ENCODE measurements at regions not wholly inside any gene's neighbourhood (a gene's known extent, or its start where the extent isn't known, plus 50 kb on each side); places are given as distances from the start of the nearest gene placed in this dataset.

DNA sequence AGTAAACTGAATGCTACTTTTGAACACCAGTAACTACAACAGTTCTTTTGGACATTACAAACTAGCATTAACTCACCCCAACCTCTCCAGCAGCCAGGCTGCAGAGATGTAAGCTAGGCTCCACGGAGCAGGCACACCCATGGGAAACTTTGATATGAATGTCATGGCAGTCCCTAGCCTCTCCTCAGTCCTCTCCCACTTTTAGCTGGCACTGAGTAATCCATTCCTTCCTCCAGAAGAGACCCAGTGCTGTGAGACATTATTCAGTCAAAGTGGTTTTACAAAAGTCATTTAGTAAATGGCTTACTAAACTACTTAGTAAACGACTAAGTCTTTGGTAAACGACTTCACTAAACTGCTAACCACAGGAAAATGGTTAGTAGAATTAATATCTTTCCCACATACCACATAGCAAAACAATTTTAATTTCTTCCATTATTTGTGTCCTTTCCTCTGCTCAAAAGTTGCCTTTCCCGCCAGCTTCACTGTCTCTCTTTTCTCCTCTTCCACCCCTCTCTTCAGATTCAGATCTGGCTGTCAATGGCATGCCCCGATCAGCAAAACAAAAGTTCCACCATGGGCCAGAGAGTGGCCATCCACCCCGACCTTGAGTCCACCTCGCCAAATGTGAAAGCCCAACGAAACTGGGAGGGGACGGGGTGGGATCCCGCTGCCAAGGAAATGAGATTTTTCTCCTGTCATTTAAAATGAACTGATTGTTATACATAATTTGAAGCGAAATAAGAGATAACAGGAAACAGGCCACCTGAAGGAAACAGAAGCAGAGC, 67.5 kb upstream of the TJP1 start:
- H3K27me3 Mint-ChIP-seq (ENCODE audit: unreplicated experiment), result no peaks in the 10 kb centered on the region
- peaks cover 4% of the 10 kb centered on the region for H3K36me3 Mint-ChIP-seq (ENCODE audit: unreplicated experiment)
- DNase-seq (ENCODE audit: extremely low spot score, unreplicated experiment), result no peak
- H3K27ac Mint-ChIP-seq (ENCODE audit: unreplicated experiment), result peak overlapping the region; percentile 43
- peaks cover 3% of the 10 kb centered on the region for H3K9me3 Mint-ChIP-seq (ENCODE audit: unreplicated experiment)
- H3K4me1 Mint-ChIP-seq (ENCODE audit: unreplicated experiment), result peaks cover 48% of the 10 kb centered on the region
- H3K4me3 Mint-ChIP-seq (ENCODE audit: unreplicated experiment), result peak overlapping the region; percentile 9
- no peak for TF ChIP-seq CTCF (IDR thresholded peaks at IDR 0.05)

DNA sequence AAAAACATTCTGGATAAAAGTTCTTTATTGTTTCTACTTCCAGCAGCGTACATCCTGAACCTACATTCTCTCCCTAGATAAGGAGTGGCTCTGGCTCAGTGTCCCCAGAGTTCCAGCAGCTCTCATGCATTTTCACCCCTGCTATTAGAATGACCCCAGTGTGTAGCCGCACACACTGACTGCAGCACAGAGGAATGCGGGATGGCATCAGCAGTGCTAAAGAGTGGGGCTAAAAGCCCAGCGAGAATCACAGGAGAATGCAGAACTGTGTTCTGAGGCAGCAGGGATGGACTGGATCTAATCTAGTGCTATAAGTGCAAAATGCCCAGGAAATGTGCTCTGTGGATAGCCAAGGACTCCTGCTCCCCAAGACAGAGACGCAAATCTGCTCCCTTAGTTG, 66.4 kb upstream of the TJP1 start:
- peaks cover 4% of the 10 kb centered on the region for H3K36me3 Mint-ChIP-seq (ENCODE audit: unreplicated experiment)
- no peak overlapping the region for H3K4me3 Mint-ChIP-seq (ENCODE audit: unreplicated experiment)
- no peaks in the 10 kb centered on the region for H3K27me3 Mint-ChIP-seq (ENCODE audit: unreplicated experiment)
- DNase-seq (ENCODE audit: extremely low spot score, unreplicated experiment), result no peak
- H3K9me3 Mint-ChIP-seq (ENCODE audit: unreplicated experiment), result peaks cover 3% of the 10 kb centered on the region
- H3K4me1 Mint-ChIP-seq (ENCODE audit: unreplicated experiment), result peaks cover 48% of the 10 kb centered on the region
- no peak for TF ChIP-seq CTCF (IDR thresholded peaks at IDR 0.05)
- peak overlapping the region; percentile 78 for H3K27ac Mint-ChIP-seq (ENCODE audit: unreplicated experiment)

DNA sequence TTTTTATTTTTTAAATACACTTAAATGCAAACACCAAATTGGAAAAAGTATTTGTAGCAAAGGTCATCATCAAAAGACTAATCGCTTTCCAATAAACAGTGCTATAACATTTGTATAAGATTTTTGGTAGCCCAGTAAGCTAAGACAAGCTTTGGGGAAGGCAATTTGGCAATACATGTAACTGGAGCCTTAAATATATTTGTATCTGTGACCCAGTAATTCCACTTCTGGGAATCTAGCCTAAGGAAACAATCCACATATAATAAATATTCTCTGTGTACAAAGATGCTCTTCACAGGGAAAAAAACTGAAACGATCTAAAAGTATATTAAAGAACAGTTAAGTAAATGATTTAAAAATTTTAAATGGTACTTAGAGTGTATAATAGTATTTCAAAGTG, 65.5 kb upstream of the TJP1 start:
- Mint-ChIP-seq H3K4me3 (ENCODE audit: unreplicated experiment) (no peak overlapping the region), H3K27me3 (ENCODE audit: unreplicated experiment) (no peaks in the 10 kb centered on the region), H3K4me1 (ENCODE audit: unreplicated experiment) (peaks cover 57% of the 10 kb centered on the region), H3K9me3 (ENCODE audit: unreplicated experiment) (no peaks in the 10 kb centered on the region), H3K36me3 (ENCODE audit: unreplicated experiment) (no peaks in the 10 kb centered on the region), H3K27ac (ENCODE audit: unreplicated experiment) (no peak overlapping the region)
- no peak for TF ChIP-seq CTCF (IDR thresholded peaks at IDR 0.05)
- DNase-seq (ENCODE audit: extremely low spot score, unreplicated experiment), result no peak

- Mint-ChIP-seq H3K27me3 (ENCODE audit: unreplicated experiment) (no peaks in the 10 kb centered on the region), H3K4me3 (ENCODE audit: unreplicated experiment) (no peak overlapping the region), H3K27ac (ENCODE audit: unreplicated experiment) (no peak overlapping the region), H3K36me3 (ENCODE audit: unreplicated experiment) (no peaks in the 10 kb centered on the region), H3K9me3 (ENCODE audit: unreplicated experiment) (no peaks in the 10 kb centered on the region), H3K4me1 (ENCODE audit: unreplicated experiment) (peaks cover 52% of the 10 kb centered on the region)
- no peak for TF ChIP-seq CTCF (IDR thresholded peaks at IDR 0.05)
- no peak for DNase-seq (ENCODE audit: extremely low spot score, unreplicated experiment)
Measured at GRCh38 chr15:29885183-29885582, 62.9 kb upstream of the TJP1 start.

DNA sequence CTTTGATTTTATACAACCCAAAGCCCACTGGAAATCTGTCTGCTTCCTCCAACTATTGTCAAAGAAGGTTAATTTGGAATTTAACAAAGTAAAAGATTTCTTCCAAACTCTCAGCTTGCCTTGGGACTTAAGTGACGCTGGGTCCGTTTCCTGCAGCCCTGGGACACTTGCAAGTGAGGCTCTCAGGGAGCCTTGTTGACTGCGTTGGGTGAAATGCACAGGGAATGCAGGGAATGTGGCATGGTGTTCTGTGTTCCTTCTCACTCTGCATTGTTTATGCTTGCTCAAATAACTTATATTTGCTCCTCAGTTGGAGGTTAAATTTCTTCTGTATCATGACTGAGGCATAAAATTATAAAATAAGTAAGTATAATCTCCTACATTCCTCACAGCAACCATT, 60.9 kb upstream of the TJP1 start:
- Mint-ChIP-seq H3K27ac (ENCODE audit: unreplicated experiment) (peak overlapping the region; percentile 42), H3K4me1 (ENCODE audit: unreplicated experiment) (peaks cover 32% of the 10 kb centered on the region), H3K36me3 (ENCODE audit: unreplicated experiment) (no peaks in the 10 kb centered on the region), H3K9me3 (ENCODE audit: unreplicated experiment) (no peaks in the 10 kb centered on the region), H3K27me3 (ENCODE audit: unreplicated experiment) (no peaks in the 10 kb centered on the region), H3K4me3 (ENCODE audit: unreplicated experiment) (no peak overlapping the region)
- no peak for DNase-seq (ENCODE audit: extremely low spot score, unreplicated experiment)
- TF ChIP-seq CTCF (IDR thresholded peaks at IDR 0.05), result no peak

Data from osteocyte (in vitro differentiated cells).